HL-60/S4 treated with phorbol 12-myristate 13-acetate at 8.2 ng/mL for 4 days and 3 days (cell line): ENCODE measurements at regions not wholly inside any gene's neighbourhood (a gene's known extent, or its start where the extent isn't known, plus 50 kb on each side); places are given as distances from the start of the nearest gene placed in this dataset.

Source experiments
- in situ Hi-C: fragments of 300-500 bp; cut with MboI; formaldehyde crosslinking; loops from 2 replicates; pipeline ENCODE4 v1.15.0; 2022; ENCODE audit warnings: low sequenced_read_pairs

- in situ Hi-C loops: no loop called here
These were observed 239.6 kb upstream of the B3GALT2 start for GRCh38 chr1:193426061-193426460.

GRCh38 chr1:193421487-193421886 lies 235.1 kb upstream of the B3GALT2 start:
- in situ Hi-C loops: no loop called here

GRCh38 chr1:193419295-193419694 lies 232.9 kb upstream of the B3GALT2 start:
- in situ Hi-C loops: no loop called here

- in situ Hi-C loops: no loop called here
These were observed 232.3 kb upstream of the B3GALT2 start for GRCh38 chr1:193418745-193419058.

- in situ Hi-C loops: no loop called here
These were observed 231.7 kb upstream of the B3GALT2 start for GRCh38 chr1:193417945-193418744.

- in situ Hi-C loops: no loop called here
These were observed 231.0 kb upstream of the B3GALT2 start for GRCh38 chr1:193417403-193417802.

GRCh38 chr1:193416226-193417024 lies 230.0 kb upstream of the B3GALT2 start:
- in situ Hi-C loops: no loop called here

- in situ Hi-C loops: no loop called here
These were observed 228.8 kb upstream of the B3GALT2 start for GRCh38 chr1:193415256-193415655.

- in situ Hi-C loops: no loop called here
These were observed 227.0 kb upstream of the B3GALT2 start for GRCh38 chr1:193413376-193413775.

GRCh38 chr1:193412748-193413147 lies 226.3 kb upstream of the B3GALT2 start:
- in situ Hi-C loops: no loop called here

- in situ Hi-C loops: no loop called here
These were observed 225.3 kb upstream of the B3GALT2 start for GRCh38 chr1:193411714-193412113.

- in situ Hi-C loops: no loop called here
These were observed 224.8 kb upstream of the B3GALT2 start for GRCh38 chr1:193411215-193411614.

- in situ Hi-C loops: no loop called here
These were observed 222.4 kb upstream of the B3GALT2 start for GRCh38 chr1:193408782-193409293.

GRCh38 chr1:193406901-193407300 lies 220.5 kb upstream of the B3GALT2 start:
- in situ Hi-C loops: no loop called here

GRCh38 chr1:193404236-193404635 lies 217.8 kb upstream of the B3GALT2 start:
- in situ Hi-C loops: no loop called here

GRCh38 chr1:193402977-193403376 lies 216.6 kb upstream of the B3GALT2 start:
- in situ Hi-C loops: no loop called here

GRCh38 chr1:193402037-193402436 lies 215.6 kb upstream of the B3GALT2 start:
- in situ Hi-C loops: no loop called here

GRCh38 chr1:193394336-193394735 lies 207.9 kb upstream of the B3GALT2 start:
- in situ Hi-C loops: no loop called here

GRCh38 chr1:193392686-193393085 lies 206.3 kb upstream of the B3GALT2 start:
- in situ Hi-C loops: no loop called here

GRCh38 chr1:193388683-193389082 lies 202.3 kb upstream of the B3GALT2 start:
- in situ Hi-C loops: no loop called here

GRCh38 chr1:193388165-193388564 lies 201.8 kb upstream of the B3GALT2 start:
- in situ Hi-C loops: no loop called here

GRCh38 chr1:193387406-193387805 lies 201.0 kb upstream of the B3GALT2 start:
- in situ Hi-C loops: no loop called here
